Hepatic stellate cell (primary cell): ENCODE measurements at regions not wholly inside any gene's neighbourhood (a gene's known extent, or its start where the extent isn't known, plus 50 kb on each side); places are given as distances from the start of the nearest gene placed in this dataset.

Experiments
- DNase-seq: peaks from one replicate; pipeline ENCODE4 v3.0.0; 2011; ENCODE audit warnings: low spot score

GRCh38 chr4:110886856-110887255, 264.0 kb upstream of the PITX2 start:
- no peak for DNase-seq

GRCh38 chr4:110897784-110898183, 274.9 kb upstream of the PITX2 start:
- no peak for DNase-seq

- no peak for DNase-seq
These were observed 275.4 kb upstream of the PITX2 start for GRCh38 chr4:110898290-110898689.

GRCh38 chr4:110900213-110900769, 277.4 kb upstream of the PITX2 start:
- no peak for DNase-seq

GRCh38 chr4:110902500-110902899, 279.6 kb upstream of the PITX2 start:
- DNase-seq: no peak

GRCh38 chr4:110904435-110905065, 281.7 kb upstream of the PITX2 start:
- DNase-seq: no peak

GRCh38 chr4:110905367-110905766, 282.5 kb upstream of the PITX2 start:
- DNase-seq: no peak

GRCh38 chr4:110907801-110908313, 285.0 kb upstream of the PITX2 start:
- no peak for DNase-seq

- DNase-seq: no peak
These were observed 291.9 kb upstream of the PITX2 start for GRCh38 chr4:110914791-110915190.

GRCh38 chr4:110915301-110915700, 292.4 kb upstream of the PITX2 start:
- DNase-seq: no peak

GRCh38 chr4:110916505-110916904, 293.6 kb upstream of the PITX2 start:
- no peak for DNase-seq

- DNase-seq: no peak
These were observed 295.0 kb upstream of the PITX2 start for GRCh38 chr4:110917835-110918234.

- no peak for DNase-seq
These were observed 298.1 kb upstream of the PITX2 start for GRCh38 chr4:110920990-110921389.

- DNase-seq: no peak
These were observed 301.9 kb upstream of the PITX2 start for GRCh38 chr4:110924761-110925160.

- no peak for DNase-seq
These were observed 304.0 kb upstream of the PITX2 start for GRCh38 chr4:110926841-110927400.

GRCh38 chr4:110933341-110933740, 310.5 kb upstream of the PITX2 start:
- no peak for DNase-seq

- DNase-seq: no peak
These were observed 321.6 kb upstream of the PITX2 start for GRCh38 chr4:110944501-110944900.

GRCh38 chr4:110945600-110945999, 322.7 kb upstream of the PITX2 start:
- no peak for DNase-seq

GRCh38 chr4:110949542-110949941, 326.7 kb upstream of the PITX2 start:
- no peak for DNase-seq

- DNase-seq: no peak
These were observed 327.9 kb upstream of the PITX2 start for GRCh38 chr4:110950731-110951130.

- no peak for DNase-seq
These were observed 330.3 kb upstream of the PITX2 start for GRCh38 chr4:110953191-110953590.

GRCh38 chr4:110953898-110954297, 331.0 kb upstream of the PITX2 start:
- no peak for DNase-seq

GRCh38 chr4:110955748-110956147, 332.9 kb upstream of the PITX2 start:
- DNase-seq: no peak
